Superior temporal gyrus (tissue), 1 donor: ENCODE measurements at regions not wholly inside any gene's neighbourhood (a gene's known extent, or its start where the extent isn't known, plus 50 kb on each side); places are given as distances from the start of the nearest gene placed in this dataset.
"Not testable (repeated sequence)": the region's sequence is repeated elsewhere in the genome, so short reads cannot be mapped to it uniquely, and the experiment has no call there.

ENCODE experiments used
- DNase-seq: peaks from one replicate; pipeline ENCODE4 v3.0.0-alpha.2; 2016; ENCODE audit errors: extremely low spot score

GRCh38 chr5:44756097-44756496 is 52.6 kb upstream of the MRPS30 start:
- not testable (repeated sequence) for DNase-seq

GRCh38 chr5:44747396-44747795 is 61.4 kb upstream of the MRPS30 start:
- no peak for DNase-seq

GRCh38 chr5:44740660-44741059 is 68.1 kb upstream of the MRPS30 start:
- no peak for DNase-seq

GRCh38 chr5:44729536-44729935 is 79.2 kb upstream of the MRPS30 start:
- DNase-seq: no peak

- no peak for DNase-seq
These were observed 81.6 kb upstream of the MRPS30 start for GRCh38 chr5:44727100-44727499.

- no peak for DNase-seq
These were observed 88.9 kb upstream of the MRPS30 start for GRCh38 chr5:44719856-44720255.

- DNase-seq: no peak
These were observed 93.7 kb upstream of the MRPS30 start for GRCh38 chr5:44714871-44715561.

- DNase-seq: no peak
These were observed 95.3 kb upstream of the MRPS30 start for GRCh38 chr5:44713446-44713845.

- DNase-seq: no peak
These were observed 96.8 kb upstream of the MRPS30 start for GRCh38 chr5:44711901-44712300.

- DNase-seq: no peak
These were observed 100.1 kb upstream of the MRPS30 start for GRCh38 chr5:44708602-44709001.

- no peak for DNase-seq
These were observed 101.0 kb upstream of the MRPS30 start for GRCh38 chr5:44707721-44708120.

GRCh38 chr5:44697025-44697424 is 111.7 kb upstream of the MRPS30 start:
- no peak for DNase-seq

GRCh38 chr5:44695259-44695658 is 113.5 kb upstream of the MRPS30 start:
- no peak for DNase-seq

- no peak for DNase-seq
These were observed 116.9 kb upstream of the MRPS30 start for GRCh38 chr5:44691802-44692201.

GRCh38 chr5:44681906-44682305 is 126.8 kb upstream of the MRPS30 start:
- DNase-seq: no peak

- no peak for DNase-seq
These were observed 129.5 kb upstream of the MRPS30 start for GRCh38 chr5:44679214-44679613.

GRCh38 chr5:44675296-44675695 is 133.5 kb upstream of the MRPS30 start:
- DNase-seq: no peak

GRCh38 chr5:44674461-44674860 is 134.3 kb upstream of the MRPS30 start:
- no peak for DNase-seq

- not testable (repeated sequence) for DNase-seq
These were observed 140.3 kb upstream of the MRPS30 start for GRCh38 chr5:44668471-44668870.

- no peak for DNase-seq
These were observed 143.5 kb upstream of the MRPS30 start for GRCh38 chr5:44665101-44665701.

GRCh38 chr5:44664711-44665100 is 144.0 kb upstream of the MRPS30 start:
- DNase-seq: no peak

GRCh38 chr5:44663991-44664710 is 144.6 kb upstream of the MRPS30 start:
- DNase-seq: no peak

- DNase-seq: no peak
These were observed 146.9 kb upstream of the MRPS30 start for GRCh38 chr5:44661851-44662250.
